B cell (primary cell): ENCODE measurements at regions not wholly inside any gene's neighbourhood (a gene's known extent, or its start where the extent isn't known, plus 50 kb on each side); places are given as distances from the start of the nearest gene placed in this dataset.

ENCODE experiments used
- ATAC-seq: fragments of 200-7000 bp; cut with Tn5 transposase; one replicate; pipeline ENCODE4 v1.10.0; 2021; ENCODE audit warnings: low read depth, mild to moderate bottlenecking, moderate number of reproducible peaks, moderate library complexity
- CTCF ChIA-PET: fragments of 350-600 bp; sonication (Branson Sonifier 250); formaldehyde crosslinking; loops from one replicate; lab custom pipeline; 2021; ENCODE audit warnings: antibody characterized with exemption, inconsistent platforms; lab: Charles Lee
- POLR2A ChIA-PET: fragments of 350-600 bp; sonication (Branson Sonifier 250); formaldehyde crosslinking; loops from one replicate; lab custom pipeline; 2021; ENCODE audit warnings: antibody characterized with exemption; lab: Charles Lee
- DNase-seq: peaks from one replicate; pipeline ENCODE4 v3.0.0; 2013
- H2AFZ ChIP-seq: 2 replicates; pipeline ENCODE4 v1.6.1; 2012; ENCODE audit warnings: mild to moderate bottlenecking, low read depth, low read length; ENCODE audit not compliant: insufficient read depth, poor library complexity, severe bottlenecking
- H3K27ac ChIP-seq, 2 donors: 1 replicate in 1 of 2; 2 replicates in 1 of 2; pipeline ENCODE4 v1.5.1; 2012 to 2013; ENCODE audit warnings: low read length in 2 of 2, mild to moderate bottlenecking in 2 of 2, moderate library complexity in 1 of 2
- H3K27me3 ChIP-seq, 4 experiments: fragments of 200-600 bp in 1 of 4; sonication (generic) in 1 of 4; replicated peaks in 1 of 4; 1 replicate in 2 of 4; 2 replicates in 2 of 4; pipeline versions ENCODE4 v1.6.1 to v1.7.0; 2013 to 2016; ENCODE audit warnings: low read length in 3 of 4, mild to moderate bottlenecking in 2 of 4, mixed read lengths in 1 of 4, moderate library complexity in 1 of 4; ENCODE audit not compliant: insufficient read depth in 4 of 4, control insufficient read depth in 3 of 4; ENCODE audit errors: control extremely low read depth in 1 of 4
- H3K36me3 ChIP-seq, 2 experiments: replicated peaks in 1 of 2; 1 replicate in 1 of 2; 2 replicates in 1 of 2; pipeline versions ENCODE4 v1.6.1 to v1.7.1; 2013; ENCODE audit warnings: low read length in 1 of 2; ENCODE audit not compliant: insufficient read depth in 2 of 2, control insufficient read depth in 1 of 2; ENCODE audit errors: control extremely low read depth in 1 of 2, extremely low read depth in 1 of 2
- H3K4me1 ChIP-seq, 2 donors: fragments of 200-600 bp in 1 of 2; sonication (generic) in 1 of 2; 1 replicate in 1 of 2; 2 replicates in 1 of 2; pipeline versions ENCODE4 v1.5.1 to v1.6.1; 2013 to 2017; ENCODE audit warnings: low read length in 2 of 2; ENCODE audit not compliant: control insufficient read depth in 2 of 2, insufficient read depth in 2 of 2
- H3K4me2 ChIP-seq: replicated peaks from 2 replicates; pipeline ENCODE3; 2012; ENCODE audit warnings: mild to moderate bottlenecking, low read depth, low read length; ENCODE audit not compliant: poor library complexity, severe bottlenecking
- H3K4me3 ChIP-seq, 5 experiments: fragments of 200-600 bp in 1 of 5; sonication (generic) in 1 of 5; 1 replicate in 3 of 5; 2 replicates in 2 of 5; pipeline versions ENCODE4 v1.5.1 to v1.7.0; 2011 to 2016; ENCODE audit warnings: low read length in 4 of 5, mild to moderate bottlenecking in 4 of 5, low read depth in 2 of 5, control low read depth in 1 of 5, moderate library complexity in 1 of 5; ENCODE audit not compliant: insufficient read depth in 1 of 5; ENCODE audit errors: control extremely low read depth in 1 of 5, extremely low read depth in 1 of 5
- H3K79me2 ChIP-seq: fragments of 200-600 bp; sonication (generic); one replicate; pipeline ENCODE4 v1.6.0; 2016; ENCODE audit warnings: low read length; ENCODE audit not compliant: control insufficient read depth, insufficient read depth
- H3K9ac ChIP-seq: fragments of 200-600 bp; sonication (generic); 2 replicates; pipeline ENCODE4 v1.6.1; 2017; ENCODE audit warnings: mild to moderate bottlenecking, low read length, moderate library complexity
- H3K9me3 ChIP-seq, 3 donors: one replicate each; pipeline versions ENCODE4 v1.6.1 to v1.7.1; 2013; ENCODE audit warnings: low read length in 2 of 3; ENCODE audit not compliant: control insufficient read depth in 2 of 3, insufficient read depth in 1 of 3; ENCODE audit errors: control extremely low read depth in 1 of 3
- H4K20me1 ChIP-seq: 2 replicates; pipeline ENCODE4 v1.6.0; 2012; ENCODE audit warnings: mild to moderate bottlenecking, low read length; ENCODE audit not compliant: insufficient read depth, control insufficient read depth, poor library complexity, severe bottlenecking
- H3K27ac Mint-ChIP-seq: one replicate; pipeline ENCODE4 v1.8.0; 2021; ENCODE audit warnings: mixed read lengths
- H3K27me3 Mint-ChIP-seq: one replicate; pipeline ENCODE4 v1.8.0; 2021; ENCODE audit warnings: mixed read lengths
- H3K4me1 Mint-ChIP-seq: one replicate; pipeline ENCODE4 v1.8.0; 2021; ENCODE audit warnings: mixed read lengths
- H3K4me3 Mint-ChIP-seq: one replicate; pipeline ENCODE4 v1.8.0; 2021; ENCODE audit warnings: mixed read lengths
- H3K9me3 Mint-ChIP-seq: one replicate; pipeline ENCODE4 v1.8.0; 2022; ENCODE audit warnings: mixed read lengths; ENCODE audit not compliant: insufficient read depth
- EZH2 ChIP-seq: IDR thresholded peaks from 2 replicates; pipeline ENCODE4 v1.6.1; 2012; ENCODE audit warnings: borderline replicate concordance, low read depth, mild to moderate bottlenecking, moderate library complexity, low read length; ENCODE audit not compliant: insufficient read depth, poor library complexity, severe bottlenecking
- WGBS: methylation state at CpG from one replicate; pipeline ENCODE4 v1.1.5; 2013; ENCODE audit warnings: missing lambda C conversion rate; ENCODE audit not compliant: insufficient coverage; 5-methylcytosine and 5-hydroxymethylcytosine counted together
- intact Hi-C: fragments of 100-400 bp; cut with micrococcal nuclease; formaldehyde crosslinking; loops from one replicate; pipeline ENCODE4 v1.10.0; 2022
- TF ChIP-seq, protein P1 (sequence below): fragments of 200-600 bp; IDR thresholded peaks from one replicate; pipeline ENCODE4 v1.8.0; 2022; ENCODE audit warnings: antibody characterized with exemption, mild to moderate bottlenecking

DNA sequence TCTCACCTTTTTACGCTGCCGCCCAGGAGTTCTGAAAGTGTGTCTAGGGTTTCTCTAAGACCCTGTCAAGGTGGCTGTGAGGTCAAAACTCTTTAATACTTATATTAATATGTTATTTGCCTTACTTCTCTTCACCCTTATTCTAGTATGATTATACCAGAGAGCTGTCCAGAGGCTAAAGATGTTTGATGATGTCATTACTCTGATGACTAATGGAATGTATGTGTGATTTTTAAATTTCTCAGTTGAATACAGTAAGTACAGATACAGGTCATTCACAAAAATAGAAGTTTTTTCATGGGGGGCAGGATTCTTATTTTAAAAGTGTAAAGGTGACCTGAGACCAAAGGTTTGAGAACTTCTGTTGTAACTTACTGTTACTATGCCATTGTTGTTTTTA lies 150.6 kb upstream of the FOXP2 start:
- DNase-seq (no peak), ATAC-seq (no peak)
- H2AFZ ChIP-seq: no peak overlapping the region
- H3K27ac ChIP-seq: no peak overlapping the region
- WGBS: no CpG with 5 or more reads among the region's 2 CpGs
- H3K9ac ChIP-seq: no peak overlapping the region
- H3K27me3 ChIP-seq: no peaks in the 10 kb centered on the region
- Mint-ChIP-seq H3K27ac (no peak overlapping the region), H3K27me3 (no peaks in the 10 kb centered on the region), H3K9me3 (no peaks in the 10 kb centered on the region), H3K4me3 (no peak overlapping the region), H3K4me1 (no peaks in the 10 kb centered on the region)
- no peaks in the 10 kb centered on the region for H3K36me3 ChIP-seq
- TF ChIP-seq EZH2: no peak
- TF ChIP-seq, protein P1, sequence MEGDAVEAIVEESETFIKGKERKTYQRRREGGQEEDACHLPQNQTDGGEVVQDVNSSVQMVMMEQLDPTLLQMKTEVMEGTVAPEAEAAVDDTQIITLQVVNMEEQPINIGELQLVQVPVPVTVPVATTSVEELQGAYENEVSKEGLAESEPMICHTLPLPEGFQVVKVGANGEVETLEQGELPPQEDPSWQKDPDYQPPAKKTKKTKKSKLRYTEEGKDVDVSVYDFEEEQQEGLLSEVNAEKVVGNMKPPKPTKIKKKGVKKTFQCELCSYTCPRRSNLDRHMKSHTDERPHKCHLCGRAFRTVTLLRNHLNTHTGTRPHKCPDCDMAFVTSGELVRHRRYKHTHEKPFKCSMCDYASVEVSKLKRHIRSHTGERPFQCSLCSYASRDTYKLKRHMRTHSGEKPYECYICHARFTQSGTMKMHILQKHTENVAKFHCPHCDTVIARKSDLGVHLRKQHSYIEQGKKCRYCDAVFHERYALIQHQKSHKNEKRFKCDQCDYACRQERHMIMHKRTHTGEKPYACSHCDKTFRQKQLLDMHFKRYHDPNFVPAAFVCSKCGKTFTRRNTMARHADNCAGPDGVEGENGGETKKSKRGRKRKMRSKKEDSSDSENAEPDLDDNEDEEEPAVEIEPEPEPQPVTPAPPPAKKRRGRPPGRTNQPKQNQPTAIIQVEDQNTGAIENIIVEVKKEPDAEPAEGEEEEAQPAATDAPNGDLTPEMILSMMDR: no peak
- H3K9me3 ChIP-seq: peaks cover 0 to 6% (median 0%) of the 10 kb centered on the region in 3 donors
- no peaks in the 10 kb centered on the region for H3K4me1 ChIP-seq
- POLR2A ChIA-PET: no interaction called here
- CTCF ChIA-PET: interaction anchor here (0.8 kb wide), 1 partner anchor 240 kb away, joined by 4 read pairs; no protein-coding TSS in a partner anchor
- intact Hi-C loops: no loop called here
- no peaks in the 10 kb centered on the region for H3K79me2 ChIP-seq
- no peak overlapping the region for H3K4me3 ChIP-seq
- H4K20me1 ChIP-seq: no peaks in the 10 kb centered on the region
- H3K4me2 ChIP-seq: no peak overlapping the region

DNA sequence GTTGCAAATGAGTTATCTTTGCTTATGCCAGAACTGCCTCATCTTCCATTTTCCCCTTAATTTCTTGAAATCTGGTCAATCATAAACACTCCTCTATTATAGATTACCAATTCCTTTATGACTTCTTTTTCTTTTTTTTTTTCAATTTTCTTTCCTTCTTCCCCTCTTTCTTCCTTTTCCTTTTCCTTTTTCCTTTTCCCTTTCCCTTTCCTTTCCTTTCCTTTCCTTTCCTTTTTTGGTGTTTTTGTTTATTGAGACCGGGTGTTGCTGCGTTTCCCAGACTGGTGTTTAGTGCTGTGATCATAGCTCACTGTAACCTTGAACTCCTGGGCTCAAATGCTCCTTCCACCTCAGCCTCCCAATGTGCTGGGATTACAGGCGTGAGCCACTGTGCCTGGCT lies 151.4 kb upstream of the FOXP2 start:
- H3K27me3 ChIP-seq: no peaks in the 10 kb centered on the region
- no peaks in the 10 kb centered on the region for H3K9me3 Mint-ChIP-seq

More for the DNA sequence above, 151.4 kb upstream of the FOXP2 start:
- Mint-ChIP-seq H3K27ac (no peak overlapping the region), H3K4me3 (no peak overlapping the region), H3K27me3 (no peaks in the 10 kb centered on the region), H3K4me1 (no peaks in the 10 kb centered on the region)
- POLR2A ChIA-PET: no interaction called here
- no peak overlapping the region for H3K27ac ChIP-seq
- H3K9me3 ChIP-seq: peaks cover 0 to 6% (median 0%) of the 10 kb centered on the region in 3 donors
- DNase-seq: no peak
- H3K9ac ChIP-seq: no peak overlapping the region
- no peak overlapping the region for H3K4me2 ChIP-seq
- no peak for TF ChIP-seq EZH2
- TF ChIP-seq, protein P1: no peak
- H3K36me3 ChIP-seq: no peaks in the 10 kb centered on the region
- WGBS: no CpG with 5 or more reads among the region's 3 CpGs
- H2AFZ ChIP-seq: no peak overlapping the region
- intact Hi-C loops: no loop called here
- ATAC-seq: no peak
- no peak overlapping the region for H3K4me3 ChIP-seq
- H4K20me1 ChIP-seq: no peaks in the 10 kb centered on the region
- CTCF ChIA-PET: interaction anchor here (0.8 kb wide), 1 partner anchor 239 kb away, joined by 4 read pairs; no protein-coding TSS in a partner anchor
- no peaks in the 10 kb centered on the region for H3K4me1 ChIP-seq
- H3K79me2 ChIP-seq: no peaks in the 10 kb centered on the region
